ENCODE measurements at regions not wholly inside any gene's neighbourhood (a gene's known extent, or its start where the extent isn't known, plus 50 kb on each side); places are given as distances from the start of the nearest gene placed in this dataset.

GRCh38 chr17:73718912-73719311 is 74.7 kb upstream of the SDK2 start:
- TF ChIP-seq CTCF (IDR thresholded peaks at IDR 0.05) (no peak), EP300 (IDR thresholded peaks at IDR 0.05) (no peak), POLR2AphosphoS5 (IDR thresholded peaks at IDR 0.05) (no peak), POLR2A (IDR thresholded peaks at IDR 0.05) (no peak)
